GM21723 (cell line): ENCODE measurements at regions not wholly inside any gene's neighbourhood (a gene's known extent, or its start where the extent isn't known, plus 50 kb on each side); places are given as distances from the start of the nearest gene placed in this dataset.
A peak's percentile ranks its signal among the peaks of the same experiment; 100 is the strongest.

Experiments used
- ATAC-seq: cut with Tn5 transposase; IDR thresholded peaks from one replicate; pipeline ENCODE4 v1.9.1; 2021; ENCODE audit warnings: mild to moderate bottlenecking, moderate library complexity; ENCODE audit not compliant: unreplicated experiment

- no peak for ATAC-seq
Observed at GRCh38 chr5:164741376-164741775, 1236.0 kb downstream of the MAT2B start.

GRCh38 chr5:164742025-164742424 lies 1236.6 kb downstream of the MAT2B start:
- peak; percentile 93 for ATAC-seq

GRCh38 chr5:164746723-164747122 lies 1241.3 kb downstream of the MAT2B start:
- peak; percentile 35 for ATAC-seq

- ATAC-seq: no peak
Observed at GRCh38 chr5:164747371-164747770, 1242.0 kb downstream of the MAT2B start.

GRCh38 chr5:164748861-164749260 lies 1243.4 kb downstream of the MAT2B start:
- ATAC-seq: peak; percentile 70

- ATAC-seq: no peak
Observed at GRCh38 chr5:164753434-164753833, 1248.0 kb downstream of the MAT2B start.

GRCh38 chr5:164763206-164763605 lies 1257.8 kb downstream of the MAT2B start:
- ATAC-seq: no peak

GRCh38 chr5:164772122-164772521 lies 1266.7 kb downstream of the MAT2B start:
- no peak for ATAC-seq

- no peak for ATAC-seq
Observed at GRCh38 chr5:164784230-164784629, 1278.8 kb downstream of the MAT2B start.

- ATAC-seq: no peak
Observed at GRCh38 chr5:164798110-164798509, 1292.7 kb downstream of the MAT2B start.

GRCh38 chr5:164799391-164799790 lies 1294.0 kb downstream of the MAT2B start:
- no peak for ATAC-seq

GRCh38 chr5:164801910-164802309 lies 1296.5 kb downstream of the MAT2B start:
- no peak for ATAC-seq

- ATAC-seq: peak; percentile 75
Observed at GRCh38 chr5:164809821-164810220, 1304.4 kb downstream of the MAT2B start.

GRCh38 chr5:164818445-164818844 lies 1313.0 kb downstream of the MAT2B start:
- ATAC-seq: no peak

GRCh38 chr5:164824671-164825070 lies 1319.3 kb downstream of the MAT2B start:
- ATAC-seq: no peak

GRCh38 chr5:164832516-164832915 lies 1327.1 kb downstream of the MAT2B start:
- ATAC-seq: no peak

- ATAC-seq: no peak
Observed at GRCh38 chr5:164844348-164844747, 1338.9 kb downstream of the MAT2B start.

- no peak for ATAC-seq
Observed at GRCh38 chr5:164860896-164861295, 1355.5 kb downstream of the MAT2B start.

GRCh38 chr5:164861610-164862009 lies 1356.2 kb downstream of the MAT2B start:
- no peak for ATAC-seq

- peak; percentile 68 for ATAC-seq
Observed at GRCh38 chr5:164868761-164869160, 1363.3 kb downstream of the MAT2B start.

GRCh38 chr5:164869325-164869724 lies 1363.9 kb downstream of the MAT2B start:
- ATAC-seq: peak; percentile 22

GRCh38 chr5:164876793-164877192 lies 1371.4 kb downstream of the MAT2B start:
- ATAC-seq: no peak

GRCh38 chr5:164881442-164881841 lies 1376.0 kb downstream of the MAT2B start:
- no peak for ATAC-seq

GRCh38 chr5:164885179-164885578 lies 1379.8 kb downstream of the MAT2B start:
- no peak for ATAC-seq
